ENCODE measurements at regions not wholly inside any gene's neighbourhood (a gene's known extent, or its start where the extent isn't known, plus 50 kb on each side); places are given as distances from the start of the nearest gene placed in this dataset.

GRCh38 chr2:7724336-7724735 is 807.1 kb downstream of the RNF144A start:
- DNase-seq (ENCODE audit: low read depth), result no peak
- H3K4me3 ChIP-seq (ENCODE audit: low read depth, low read length), result no peak overlapping the region
- TF ChIP-seq MAX (IDR thresholded peaks at IDR 0.05; ENCODE audit: low read depth, low read length), result no peak
- TF ChIP-seq POLR2A (IDR thresholded peaks at IDR 0.05; ENCODE audit: extremely low read depth, insufficient read length), result no peak
- no peak for TF ChIP-seq MYC (IDR thresholded peaks at IDR 0.05; ENCODE audit: low read depth, low read length)
- TF ChIP-seq CTCF (IDR thresholded peaks at IDR 0.05; ENCODE audit: low read depth, low read length), result no peak

GRCh38 chr2:7725171-7725849 is 808.1 kb downstream of the RNF144A start:
- TF ChIP-seq MYC (IDR thresholded peaks at IDR 0.05; ENCODE audit: low read depth, low read length) (no peak), MAX (IDR thresholded peaks at IDR 0.05; ENCODE audit: low read depth, low read length) (no peak), POLR2A (IDR thresholded peaks at IDR 0.05; ENCODE audit: extremely low read depth, insufficient read length) (no peak), CTCF (IDR thresholded peaks at IDR 0.05; ENCODE audit: low read depth, low read length) (no peak)
- peak; percentile 24 for DNase-seq (ENCODE audit: low read depth)
- no peak overlapping the region for H3K4me3 ChIP-seq (ENCODE audit: low read depth, low read length)

GRCh38 chr2:7725850-7726242 is 808.6 kb downstream of the RNF144A start:
- no peak overlapping the region for H3K4me3 ChIP-seq (ENCODE audit: low read depth, low read length)
- no peak for TF ChIP-seq MYC (IDR thresholded peaks at IDR 0.05; ENCODE audit: low read depth, low read length)
- no peak for TF ChIP-seq POLR2A (IDR thresholded peaks at IDR 0.05; ENCODE audit: extremely low read depth, insufficient read length)
- no peak for TF ChIP-seq MAX (IDR thresholded peaks at IDR 0.05; ENCODE audit: low read depth, low read length)
- TF ChIP-seq CTCF (IDR thresholded peaks at IDR 0.05; ENCODE audit: low read depth, low read length), result no peak
- no peak for DNase-seq (ENCODE audit: low read depth)

GRCh38 chr2:7726989-7727388 is 809.8 kb downstream of the RNF144A start:
- no peak for DNase-seq (ENCODE audit: low read depth)
- H3K4me3 ChIP-seq (ENCODE audit: low read depth, low read length), result no peak overlapping the region
- no peak for TF ChIP-seq MAX (IDR thresholded peaks at IDR 0.05; ENCODE audit: low read depth, low read length)
- no peak for TF ChIP-seq POLR2A (IDR thresholded peaks at IDR 0.05; ENCODE audit: extremely low read depth, insufficient read length)
- no peak for TF ChIP-seq CTCF (IDR thresholded peaks at IDR 0.05; ENCODE audit: low read depth, low read length)
- TF ChIP-seq MYC (IDR thresholded peaks at IDR 0.05; ENCODE audit: low read depth, low read length), result no peak

- no peak for DNase-seq (ENCODE audit: low read depth)
- TF ChIP-seq MYC (IDR thresholded peaks at IDR 0.05; ENCODE audit: low read depth, low read length), result no peak
- no peak for TF ChIP-seq POLR2A (IDR thresholded peaks at IDR 0.05; ENCODE audit: extremely low read depth, insufficient read length)
- TF ChIP-seq CTCF (IDR thresholded peaks at IDR 0.05; ENCODE audit: low read depth, low read length), result no peak
- TF ChIP-seq MAX (IDR thresholded peaks at IDR 0.05; ENCODE audit: low read depth, low read length), result no peak
- H3K4me3 ChIP-seq (ENCODE audit: low read depth, low read length), result no peak overlapping the region
Measured at GRCh38 chr2:7728388-7728787, 811.2 kb downstream of the RNF144A start.

Measured in NB4 (cell line).